GM23248 (cell line): ENCODE measurements at regions not wholly inside any gene's neighbourhood (a gene's known extent, or its start where the extent isn't known, plus 50 kb on each side); places are given as distances from the start of the nearest gene placed in this dataset.

Source experiments
- DNase-seq: peaks from one replicate; pipeline ENCODE4 v3.0.0-alpha.2; 2015
- H2AFZ ChIP-seq: fragments of 200-600 bp; sonication (generic); 2 replicates; pipeline ENCODE4 v1.6.1; 2016; ENCODE audit warnings: antibody characterized with exemption
- H3F3A ChIP-seq: fragments of 200-600 bp; sonication (generic); 2 replicates; pipeline ENCODE4 v1.6.1; 2016; ENCODE audit warnings: mild to moderate bottlenecking, antibody characterized with exemption, mixed run types; ENCODE audit not compliant: insufficient read depth
- H3K27ac ChIP-seq: fragments of 200-600 bp; sonication (generic); 2 replicates; pipeline ENCODE4 v1.5.1; 2016; ENCODE audit warnings: mild to moderate bottlenecking
- H3K27me3 ChIP-seq: fragments of 200-600 bp; sonication (generic); replicated peaks from 2 replicates; pipeline ENCODE4 v1.6.1; 2016; ENCODE audit warnings: mild to moderate bottlenecking; ENCODE audit not compliant: insufficient read depth
- H3K36me3 ChIP-seq: fragments of 200-600 bp; sonication (generic); 2 replicates; pipeline ENCODE4 v1.6.1; 2016; ENCODE audit warnings: low read depth, mild to moderate bottlenecking
- H3K4me1 ChIP-seq: fragments of 200-600 bp; sonication (generic); 2 replicates; pipeline ENCODE4 v1.6.1; 2016; ENCODE audit warnings: mild to moderate bottlenecking; ENCODE audit not compliant: insufficient read depth
- H3K4me2 ChIP-seq: fragments of 200-600 bp; sonication (generic); one replicate; pipeline ENCODE4 v1.6.1; 2016; ENCODE audit warnings: mild to moderate bottlenecking; ENCODE audit not compliant: unreplicated experiment
- H3K4me3 ChIP-seq: fragments of 200-600 bp; sonication (generic); 2 replicates; pipeline ENCODE4 v1.5.1; 2016; ENCODE audit warnings: mild to moderate bottlenecking
- H3K79me2 ChIP-seq: fragments of 200-600 bp; sonication (generic); 2 replicates; pipeline ENCODE4 v1.6.1; 2016; ENCODE audit warnings: mild to moderate bottlenecking; ENCODE audit not compliant: insufficient read depth
- H3K9ac ChIP-seq: fragments of 200-600 bp; sonication (generic); 2 replicates; pipeline ENCODE4 v1.6.1; 2016; ENCODE audit warnings: mild to moderate bottlenecking
- H3K9me2 ChIP-seq: fragments of 200-600 bp; sonication (generic); 2 replicates; pipeline ENCODE4 v1.6.1; 2016; ENCODE audit warnings: mixed run types, mild to moderate bottlenecking, moderate library complexity; ENCODE audit not compliant: insufficient read depth
- H3K9me3 ChIP-seq: fragments of 200-600 bp; sonication (generic); one replicate; pipeline ENCODE4 v1.6.1; 2017; ENCODE audit warnings: low read depth
- H4K20me1 ChIP-seq: fragments of 200-600 bp; sonication (generic); 2 replicates; pipeline ENCODE4 v1.6.0; 2016; ENCODE audit not compliant: insufficient read depth
- EZH2 ChIP-seq: fragments of 200-600 bp; sonication (generic); IDR thresholded peaks from 2 replicates; pipeline ENCODE4 v1.6.1; 2018; ENCODE audit warnings: antibody characterized with exemption, mild to moderate bottlenecking; ENCODE audit not compliant: insufficient read depth, poor library complexity, severe bottlenecking
- EZH2phosphoT487 ChIP-seq: fragments of 200-600 bp; sonication (generic); IDR thresholded peaks from 2 replicates; pipeline ENCODE4 v1.6.1; 2018; ENCODE audit warnings: antibody characterized with exemption, moderate library complexity, mild to moderate bottlenecking, low read depth; ENCODE audit not compliant: insufficient read depth
- WGBS, 2 experiments: methylation state at CpG; one replicate each; pipeline ENCODE4 v1.1.6; 2015 to 2017; ENCODE audit warnings: low lambda C conversion rate in 2 of 2, low coverage in 1 of 2; ENCODE audit errors: missing lambda C conversion rate in 2 of 2; 5-methylcytosine and 5-hydroxymethylcytosine counted together
- in situ Hi-C: fragments of 300-500 bp; cut with MboI; formaldehyde crosslinking; loops from 2 replicates; pipeline ENCODE4 v1.15.0; 2020

- Histone ChIP-seq H3K4me2 (no peak overlapping the region), H3K79me2 (no peaks in the 10 kb centered on the region), H3F3A (no peaks in the 10 kb centered on the region), H4K20me1 (no peaks in the 10 kb centered on the region), H2AFZ (no peak overlapping the region), H3K27ac (no peak overlapping the region), H3K27me3 (no peaks in the 10 kb centered on the region), H3K9ac (no peak overlapping the region), H3K36me3 (no peaks in the 10 kb centered on the region), H3K9me3 (no peaks in the 10 kb centered on the region), H3K4me1 (no peaks in the 10 kb centered on the region), H3K9me2 (no peaks in the 10 kb centered on the region), H3K4me3 (no peak overlapping the region)
- in situ Hi-C loops: no loop called here
- no peak for DNase-seq
- 32 to 48% methylated on average over 11 to 12 of the region's 12 CpGs for WGBS, 2 experiments
- TF ChIP-seq EZH2phosphoT487: no peak
- no peak for TF ChIP-seq EZH2
Measured at GRCh38 chr13:70297189-70297616, 189.0 kb upstream of the KLHL1 start.

- H3K36me3 ChIP-seq: no peaks in the 10 kb centered on the region
- H3K4me3 ChIP-seq: no peak overlapping the region
- no peaks in the 10 kb centered on the region for H3K9me3 ChIP-seq
- H3K4me2 ChIP-seq: no peak overlapping the region
- H3K27me3 ChIP-seq: no peaks in the 10 kb centered on the region
- no peaks in the 10 kb centered on the region for H3K79me2 ChIP-seq
- DNase-seq: no peak
- TF ChIP-seq EZH2phosphoT487: no peak
- no peak for TF ChIP-seq EZH2
- H3K27ac ChIP-seq: no peak overlapping the region
- no peak overlapping the region for H3K9ac ChIP-seq
- H2AFZ ChIP-seq: no peak overlapping the region
- in situ Hi-C loops: no loop called here
- no peaks in the 10 kb centered on the region for H3F3A ChIP-seq
- no peaks in the 10 kb centered on the region for H4K20me1 ChIP-seq
- H3K9me2 ChIP-seq: no peaks in the 10 kb centered on the region
- 16 to 17% methylated on average over 1 of the region's 1 CpG for WGBS, 2 experiments
- H3K4me1 ChIP-seq: no peaks in the 10 kb centered on the region
Measured at GRCh38 chr13:70284371-70284770, 176.1 kb upstream of the KLHL1 start.

GRCh38 chr13:70275841-70276240 lies 167.6 kb upstream of the KLHL1 start:
- no peaks in the 10 kb centered on the region for H3K9me3 ChIP-seq
- no peaks in the 10 kb centered on the region for H3K4me1 ChIP-seq
- no peaks in the 10 kb centered on the region for H3K9me2 ChIP-seq
- no peak overlapping the region for H3K4me3 ChIP-seq
- TF ChIP-seq EZH2: no peak
- no peak for TF ChIP-seq EZH2phosphoT487
- no peaks in the 10 kb centered on the region for H3F3A ChIP-seq
- in situ Hi-C loops: no loop called here
- 0 to 3% methylated on average over 1 of the region's 1 CpG for WGBS, 2 experiments
- H3K27ac ChIP-seq: no peak overlapping the region
- H2AFZ ChIP-seq: no peak overlapping the region
- no peak for DNase-seq
- H3K36me3 ChIP-seq: no peaks in the 10 kb centered on the region
- no peak overlapping the region for H3K4me2 ChIP-seq
- H3K79me2 ChIP-seq: no peaks in the 10 kb centered on the region
- H4K20me1 ChIP-seq: no peaks in the 10 kb centered on the region
- no peak overlapping the region for H3K9ac ChIP-seq
- H3K27me3 ChIP-seq: no peaks in the 10 kb centered on the region

- no peaks in the 10 kb centered on the region for H3F3A ChIP-seq
- in situ Hi-C loops: no loop called here
- H2AFZ ChIP-seq: no peak overlapping the region
- H4K20me1 ChIP-seq: no peaks in the 10 kb centered on the region
- no peak overlapping the region for H3K4me2 ChIP-seq
- H3K79me2 ChIP-seq: no peaks in the 10 kb centered on the region
- H3K9me2 ChIP-seq: no peaks in the 10 kb centered on the region
- no peaks in the 10 kb centered on the region for H3K36me3 ChIP-seq
- TF ChIP-seq EZH2phosphoT487 (no peak), EZH2 (no peak)
- H3K4me1 ChIP-seq: no peaks in the 10 kb centered on the region
- H3K27me3 ChIP-seq: no peaks in the 10 kb centered on the region
- no peak overlapping the region for H3K4me3 ChIP-seq
- no peak overlapping the region for H3K27ac ChIP-seq
- H3K9me3 ChIP-seq: no peaks in the 10 kb centered on the region
- WGBS, 2 experiments: 44 to 52% methylated on average over 22 of the region's 22 CpGs
- no peak overlapping the region for H3K9ac ChIP-seq
- DNase-seq: no peak
Measured at GRCh38 chr13:70255406-70255991, 147.2 kb upstream of the KLHL1 start.

- Histone ChIP-seq H4K20me1 (no peaks in the 10 kb centered on the region), H3F3A (no peaks in the 10 kb centered on the region), H3K79me2 (no peaks in the 10 kb centered on the region), H3K9ac (no peak overlapping the region), H3K4me3 (no peak overlapping the region), H3K4me1 (no peaks in the 10 kb centered on the region), H2AFZ (no peak overlapping the region), H3K36me3 (no peaks in the 10 kb centered on the region), H3K9me3 (no peaks in the 10 kb centered on the region), H3K27me3 (no peaks in the 10 kb centered on the region), H3K4me2 (no peak overlapping the region), H3K9me2 (no peaks in the 10 kb centered on the region), H3K27ac (no peak overlapping the region)
- DNase-seq: no peak
- 5 to 13% methylated on average over 1 of the region's 1 CpG for WGBS, 2 experiments
- in situ Hi-C loops: no loop called here
- TF ChIP-seq EZH2 (no peak), EZH2phosphoT487 (no peak)
Measured at GRCh38 chr13:70253834-70254233, 145.6 kb upstream of the KLHL1 start.
